ENCODE measurements at regions not wholly inside any gene's neighbourhood (a gene's known extent, or its start where the extent isn't known, plus 50 kb on each side); places are given as distances from the start of the nearest gene placed in this dataset.

- TF ChIP-seq CTCF (IDR thresholded peaks at IDR 0.05): no peak
- H3K27me3 Mint-ChIP-seq (ENCODE audit: low read depth): peaks cover 11% of the 10 kb centered on the region
- no peak overlapping the region for H3K27ac Mint-ChIP-seq (ENCODE audit: unreplicated experiment)
Measured at GRCh38 chr6:169328112-169328801, 74.6 kb upstream of the THBS2 start.

GRCh38 chr6:169326067-169326799 lies 72.6 kb upstream of the THBS2 start:
- DNase-seq (ENCODE audit: low spot score): no peak
- H3K27me3 Mint-ChIP-seq (ENCODE audit: low read depth): peaks cover 6% of the 10 kb centered on the region
- TF ChIP-seq CTCF (IDR thresholded peaks at IDR 0.05): peak; percentile 60
- H3K4me1 Mint-ChIP-seq (ENCODE audit: low read depth): peaks cover 3% of the 10 kb centered on the region
- H3K36me3 Mint-ChIP-seq (ENCODE audit: low read depth): no peaks in the 10 kb centered on the region
- H3K9me3 Mint-ChIP-seq (ENCODE audit: low read depth): no peaks in the 10 kb centered on the region
- no peak overlapping the region for H3K27ac Mint-ChIP-seq (ENCODE audit: unreplicated experiment)
- no peak overlapping the region for H3K4me3 Mint-ChIP-seq (ENCODE audit: unreplicated experiment)

More at GRCh38 chr6:169328112-169328801, 74.6 kb upstream of the THBS2 start:
- H3K4me3 Mint-ChIP-seq (ENCODE audit: unreplicated experiment): no peak overlapping the region
- no peaks in the 10 kb centered on the region for H3K9me3 Mint-ChIP-seq (ENCODE audit: low read depth)
- H3K36me3 Mint-ChIP-seq (ENCODE audit: low read depth): peaks cover 3% of the 10 kb centered on the region
- DNase-seq (ENCODE audit: low spot score): no peak
- H3K4me1 Mint-ChIP-seq (ENCODE audit: low read depth): peaks cover 3% of the 10 kb centered on the region

- DNase-seq (ENCODE audit: low spot score): no peak
- Mint-ChIP-seq H3K4me3 (ENCODE audit: unreplicated experiment) (no peak overlapping the region), H3K4me1 (ENCODE audit: low read depth) (peaks cover 3% of the 10 kb centered on the region), H3K36me3 (ENCODE audit: low read depth) (no peaks in the 10 kb centered on the region), H3K27ac (ENCODE audit: unreplicated experiment) (no peak overlapping the region), H3K9me3 (ENCODE audit: low read depth) (no peaks in the 10 kb centered on the region), H3K27me3 (ENCODE audit: low read depth) (peaks cover 2% of the 10 kb centered on the region)
- TF ChIP-seq CTCF (IDR thresholded peaks at IDR 0.05): no peak
Measured at GRCh38 chr6:169324656-169325459, 71.2 kb upstream of the THBS2 start.

GRCh38 chr6:169324086-169324485 lies 70.4 kb upstream of the THBS2 start:
- no peak for TF ChIP-seq CTCF (IDR thresholded peaks at IDR 0.05)
- Mint-ChIP-seq H3K27ac (ENCODE audit: unreplicated experiment) (no peak overlapping the region), H3K4me3 (ENCODE audit: unreplicated experiment) (no peak overlapping the region), H3K9me3 (ENCODE audit: low read depth) (no peaks in the 10 kb centered on the region), H3K4me1 (ENCODE audit: low read depth) (peaks cover 3% of the 10 kb centered on the region), H3K36me3 (ENCODE audit: low read depth) (no peaks in the 10 kb centered on the region), H3K27me3 (ENCODE audit: low read depth) (no peaks in the 10 kb centered on the region)
- DNase-seq (ENCODE audit: low spot score): no peak

- Mint-ChIP-seq H3K27me3 (ENCODE audit: low read depth) (no peaks in the 10 kb centered on the region), H3K4me3 (ENCODE audit: unreplicated experiment) (no peak overlapping the region), H3K4me1 (ENCODE audit: low read depth) (peaks cover 3% of the 10 kb centered on the region), H3K27ac (ENCODE audit: unreplicated experiment) (no peak overlapping the region), H3K36me3 (ENCODE audit: low read depth) (no peaks in the 10 kb centered on the region), H3K9me3 (ENCODE audit: low read depth) (no peaks in the 10 kb centered on the region)
- TF ChIP-seq CTCF (IDR thresholded peaks at IDR 0.05): no peak
- DNase-seq (ENCODE audit: low spot score): no peak
Measured at GRCh38 chr6:169323221-169323620, 69.6 kb upstream of the THBS2 start.
